GM19035 (cell line): ENCODE measurements at regions not wholly inside any gene's neighbourhood (a gene's known extent, or its start where the extent isn't known, plus 50 kb on each side); places are given as distances from the start of the nearest gene placed in this dataset.

ENCODE experiments used
- ATAC-seq: cut with Tn5 transposase; IDR thresholded peaks from one replicate; pipeline ENCODE4 v1.9.1; 2021; ENCODE audit not compliant: unreplicated experiment

DNA sequence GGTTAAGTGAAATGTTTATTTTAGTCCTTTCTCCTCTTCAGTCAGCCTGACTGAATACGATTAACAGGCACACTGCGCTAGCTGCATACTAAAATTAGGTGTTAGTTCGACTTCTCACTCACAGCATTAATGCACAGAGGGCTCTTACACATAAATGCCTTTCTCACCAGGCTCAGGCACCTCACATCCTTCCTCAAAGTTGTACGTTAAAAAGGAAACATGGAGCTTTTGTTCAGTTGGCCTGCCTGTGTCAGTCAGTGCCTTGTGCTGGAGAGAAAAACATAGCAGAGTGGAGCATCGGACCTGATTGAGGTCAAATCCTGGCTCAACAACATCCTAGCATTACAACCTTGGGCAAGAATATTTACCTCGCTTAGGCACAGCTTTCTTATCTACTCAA lies 236.0 kb upstream of the ZNF462 start:
- ATAC-seq: no peak

DNA sequence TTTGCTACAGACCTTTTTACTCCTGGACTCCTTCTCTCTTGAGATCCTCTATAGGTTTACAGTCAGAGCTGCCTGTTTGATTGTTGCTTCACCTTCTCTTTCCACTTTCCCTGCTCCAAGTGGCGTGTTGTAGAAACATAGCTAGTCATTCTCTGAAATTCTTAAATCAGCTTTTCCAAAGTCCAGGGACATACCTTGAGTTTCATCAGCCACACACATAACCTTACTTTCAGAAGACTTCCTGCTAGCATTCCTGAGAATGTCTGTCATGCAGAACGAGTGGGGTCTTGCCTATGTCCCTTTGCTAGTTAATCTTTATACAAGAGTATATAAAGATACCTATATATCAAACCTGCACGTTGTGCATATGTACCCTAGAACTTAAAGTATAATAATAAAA lies 230.3 kb upstream of the ZNF462 start:
- no peak for ATAC-seq

DNA sequence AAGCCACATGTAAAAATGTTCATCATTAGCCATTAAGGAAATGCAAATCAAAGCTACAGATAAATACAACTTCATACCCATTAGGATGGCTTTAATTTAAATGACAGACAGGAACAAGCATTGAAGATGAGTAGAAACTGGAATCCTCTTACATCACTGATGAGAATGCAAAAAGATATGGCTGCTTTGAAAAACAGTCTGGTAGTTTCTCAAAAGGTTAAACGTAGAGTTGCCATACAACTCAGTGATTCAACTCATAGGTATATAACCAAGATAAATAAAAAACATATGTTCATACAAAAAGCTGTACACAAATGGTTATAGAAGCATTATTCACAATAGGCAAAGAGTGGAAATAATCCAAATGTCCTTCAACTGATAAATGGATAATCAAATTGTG lies 228.8 kb upstream of the ZNF462 start:
- no peak for ATAC-seq

DNA sequence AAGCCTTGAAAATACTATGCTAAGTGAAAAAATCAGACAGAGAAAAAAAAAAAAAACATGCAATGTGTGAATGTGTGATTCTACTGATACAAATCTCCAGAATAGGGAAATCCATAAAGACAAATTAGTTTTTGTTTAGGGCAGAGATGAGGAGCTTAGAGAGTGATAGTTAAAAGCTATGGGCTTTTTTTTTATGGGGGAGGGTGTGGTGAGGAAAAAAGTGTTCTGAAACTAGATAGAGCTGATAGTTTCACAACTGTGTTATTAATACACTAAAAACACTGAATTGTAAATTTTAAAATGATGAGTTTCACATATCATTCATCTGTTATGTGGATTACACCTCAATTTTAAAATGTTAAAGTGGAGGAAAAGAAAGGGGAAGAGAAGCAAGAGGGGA lies 228.3 kb upstream of the ZNF462 start:
- ATAC-seq: no peak

DNA sequence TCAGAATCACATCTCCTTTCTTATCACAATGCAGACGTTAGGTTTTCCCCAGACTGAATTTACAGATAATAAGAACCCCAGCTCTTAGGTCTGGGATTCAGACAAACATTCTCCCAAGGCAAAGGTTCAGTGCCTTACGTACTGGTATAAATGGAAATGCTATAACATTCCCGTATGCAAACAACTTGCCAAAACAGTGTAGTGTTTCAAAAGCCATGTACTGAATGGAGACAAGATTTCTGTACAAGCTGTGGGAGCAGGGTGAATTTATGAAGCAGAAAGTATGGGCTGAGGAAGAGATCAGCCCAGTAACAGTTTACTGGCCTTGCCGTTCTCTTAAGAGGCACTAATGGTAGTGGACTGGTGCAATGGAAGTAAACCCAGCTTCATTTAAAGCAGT lies 225.5 kb upstream of the ZNF462 start:
- no peak for ATAC-seq

DNA sequence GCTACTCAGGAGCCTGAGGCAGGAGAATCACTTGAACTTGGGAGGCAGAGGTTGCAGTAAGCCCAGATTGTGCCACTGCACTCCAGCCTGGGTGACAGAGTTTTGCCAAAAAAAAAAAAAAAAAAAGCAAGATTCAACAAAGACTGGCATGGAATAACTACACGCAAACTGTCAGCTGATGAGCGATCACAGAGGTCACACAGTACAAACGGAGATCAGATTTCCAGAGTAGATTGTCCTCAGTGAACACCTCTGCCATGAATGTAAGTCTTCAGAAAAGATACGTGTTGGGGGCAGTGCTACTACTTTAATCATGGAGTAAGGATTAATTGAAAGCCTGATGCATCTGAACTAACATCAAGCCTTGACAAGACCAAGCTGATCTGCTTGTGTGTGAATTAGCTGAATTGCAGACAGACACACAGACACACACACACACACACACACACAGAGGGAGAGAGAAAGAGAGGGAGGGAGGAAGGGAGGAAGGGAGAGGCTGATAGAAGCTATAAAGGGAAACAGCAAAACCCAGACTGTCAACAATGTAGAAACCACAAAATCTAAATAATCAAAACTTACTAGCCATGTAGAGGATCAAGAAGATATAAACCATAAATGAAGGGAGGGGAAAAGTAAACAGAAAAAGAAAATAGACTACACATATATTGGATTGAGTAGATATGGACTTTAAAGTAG lies 222.9 kb upstream of the ZNF462 start:
- ATAC-seq: no peak

DNA sequence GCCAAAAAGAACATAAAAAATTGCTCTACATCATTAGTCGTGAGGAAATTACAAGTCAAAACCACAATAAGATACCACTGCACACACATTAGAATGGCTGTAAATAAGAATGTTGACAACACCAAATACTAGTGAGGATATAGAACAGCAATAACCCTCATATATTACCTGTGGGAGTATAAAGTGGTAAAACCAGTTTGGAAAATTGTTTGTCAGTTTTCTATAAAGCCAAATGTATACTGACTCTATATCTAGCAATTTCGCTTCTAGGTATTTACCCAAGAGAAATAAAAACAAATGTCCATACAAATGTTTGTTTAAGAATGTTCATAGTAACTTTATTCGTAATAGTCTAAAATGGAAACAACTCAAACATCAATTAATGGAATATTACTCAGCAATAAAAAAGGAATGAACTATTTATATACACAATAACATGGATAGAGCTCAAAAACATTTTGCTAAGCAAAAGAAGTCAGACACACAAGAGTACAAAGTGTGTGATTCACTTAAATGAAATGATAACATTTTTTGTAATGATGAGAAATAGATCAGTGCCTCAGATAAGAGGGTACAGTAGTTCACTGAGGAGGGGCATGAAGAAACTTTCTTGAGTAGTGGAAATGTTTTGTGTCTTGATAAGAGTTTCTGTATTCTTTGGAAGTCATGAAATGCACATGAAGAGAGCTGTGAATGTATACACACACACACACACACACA lies 219.6 kb upstream of the ZNF462 start:
- ATAC-seq: no peak

DNA sequence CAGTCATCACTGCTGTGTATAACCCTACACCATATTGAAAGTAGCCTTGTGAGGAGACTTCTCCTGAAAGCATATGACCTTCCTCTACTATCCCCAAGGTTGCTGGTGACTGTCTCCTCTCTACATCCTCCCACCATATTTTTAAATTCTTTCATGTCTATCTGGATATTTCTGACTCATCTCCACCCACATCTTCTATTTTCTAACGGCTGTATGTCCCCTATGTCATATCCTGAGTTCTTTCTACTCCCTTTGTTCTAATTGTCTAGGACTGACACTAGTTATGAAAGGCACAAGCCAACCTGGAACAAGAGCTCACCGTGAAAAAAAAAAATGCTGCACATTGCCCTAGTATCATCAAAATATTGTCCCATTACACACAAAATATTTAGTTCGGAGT lies 218.3 kb upstream of the ZNF462 start:
- ATAC-seq: no peak

DNA sequence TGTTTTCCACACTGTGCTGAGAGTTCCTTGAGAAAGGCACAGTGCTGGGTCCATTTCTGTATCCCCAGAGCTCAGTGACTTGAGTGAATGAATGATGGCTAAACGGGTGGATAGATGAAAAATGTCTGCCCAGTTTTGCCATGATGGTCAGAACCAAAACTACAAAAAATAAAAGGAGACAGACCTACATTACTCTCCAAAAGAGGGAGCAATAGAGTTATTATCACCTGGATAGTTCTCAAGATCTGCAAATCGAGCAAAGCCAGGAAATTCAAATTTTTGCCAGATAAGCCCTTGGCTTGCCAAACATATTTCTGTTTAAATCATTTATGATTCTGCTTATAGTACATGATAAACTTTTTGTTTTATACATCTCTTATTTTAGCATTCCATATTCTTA lies 214.2 kb upstream of the ZNF462 start:
- ATAC-seq: no peak

DNA sequence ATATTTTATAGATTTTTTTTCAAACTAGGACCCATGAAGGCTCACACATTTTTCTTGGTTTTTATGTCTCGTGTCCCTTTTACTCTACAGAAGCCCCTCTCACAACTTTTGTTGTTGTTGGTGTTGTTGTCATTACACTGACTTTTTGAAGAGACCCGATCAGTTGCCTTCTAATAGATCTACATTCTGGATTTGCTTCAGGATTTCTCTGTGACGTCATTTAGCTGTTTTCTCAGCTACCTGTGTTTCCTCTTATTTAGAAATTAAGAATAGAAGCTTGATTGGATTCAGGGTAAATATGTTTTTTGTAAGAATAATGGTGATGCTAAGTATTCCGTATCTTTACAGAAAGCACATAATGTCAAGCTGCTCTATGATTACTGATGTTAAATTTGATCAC lies 213.3 kb upstream of the ZNF462 start:
- no peak for ATAC-seq

DNA sequence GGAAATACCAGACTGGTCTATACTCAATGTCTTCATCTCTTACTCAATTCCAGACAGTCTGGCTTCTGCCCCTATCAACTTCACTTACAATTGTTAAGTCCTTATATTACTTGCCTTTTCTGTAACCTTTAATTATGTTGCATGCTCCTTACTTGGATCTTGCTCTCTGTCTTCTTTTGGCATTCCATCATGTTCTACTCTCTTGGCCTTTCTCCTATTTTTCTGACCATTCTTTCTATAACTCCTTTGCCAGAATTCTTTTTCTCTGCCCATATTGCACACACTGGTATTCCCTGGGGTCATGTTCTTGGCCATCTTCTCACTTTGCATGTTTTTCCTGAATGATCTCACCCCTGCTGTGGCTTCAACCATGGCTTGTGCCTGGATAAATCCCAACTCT lies 209.8 kb upstream of the ZNF462 start:
- ATAC-seq: no peak

DNA sequence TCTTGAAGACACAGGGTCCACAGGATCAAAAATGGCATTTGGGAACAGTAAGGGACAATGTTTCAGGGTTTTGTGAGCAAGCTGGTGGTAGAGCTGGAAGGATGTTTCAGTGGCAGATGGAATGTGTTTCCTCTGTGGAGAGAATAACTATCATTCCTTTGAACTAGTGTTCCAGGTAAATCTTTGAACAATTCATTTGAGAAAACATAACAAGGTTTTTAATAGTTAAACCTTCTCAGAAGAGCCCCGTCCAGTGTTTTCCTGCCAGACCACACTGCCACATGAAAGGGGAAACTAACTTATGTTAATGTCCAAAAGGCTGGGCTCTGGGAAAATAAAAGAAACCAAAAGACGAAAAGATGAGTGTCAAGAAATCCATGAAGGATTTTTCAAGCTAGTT lies 207.0 kb upstream of the ZNF462 start:
- ATAC-seq: no peak

DNA sequence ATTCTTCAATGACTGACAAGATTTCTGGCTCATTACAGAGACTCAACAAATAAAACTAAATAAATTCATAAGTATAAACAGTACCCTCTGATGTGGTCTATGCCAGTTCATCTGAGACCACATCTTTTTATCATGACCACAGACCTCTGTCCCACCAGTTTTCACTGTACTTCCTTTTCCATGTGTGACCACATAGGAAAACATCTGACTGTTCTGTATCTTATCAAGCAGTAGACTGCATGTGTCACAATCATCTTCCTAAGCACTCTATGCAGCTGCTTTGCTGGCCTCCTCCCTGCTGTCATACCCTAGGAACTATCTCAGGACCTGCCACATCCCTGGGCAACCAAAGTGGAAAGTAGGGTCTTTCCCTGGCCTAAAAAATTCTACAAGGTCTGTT lies 205.0 kb upstream of the ZNF462 start:
- no peak for ATAC-seq

DNA sequence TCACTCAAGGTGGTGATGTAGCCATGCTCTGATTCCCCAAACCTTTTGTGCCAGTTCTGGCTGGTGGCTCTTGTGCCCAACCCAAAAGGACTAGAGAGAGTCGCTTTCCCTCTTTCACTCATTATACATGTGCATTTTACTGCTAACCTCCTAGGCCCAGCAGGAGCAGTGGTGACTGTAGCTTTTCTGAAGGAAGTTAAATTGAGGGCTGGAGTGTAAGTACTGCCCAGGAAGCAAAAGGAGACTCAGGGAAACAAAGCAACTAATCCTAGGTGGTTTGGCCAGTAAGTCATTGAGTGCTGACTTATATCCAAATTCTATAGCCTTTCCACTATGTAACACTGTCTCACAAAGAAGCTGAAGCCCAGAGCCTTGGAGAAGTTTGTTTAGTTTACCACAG lies 194.4 kb upstream of the ZNF462 start:
- no peak for ATAC-seq

DNA sequence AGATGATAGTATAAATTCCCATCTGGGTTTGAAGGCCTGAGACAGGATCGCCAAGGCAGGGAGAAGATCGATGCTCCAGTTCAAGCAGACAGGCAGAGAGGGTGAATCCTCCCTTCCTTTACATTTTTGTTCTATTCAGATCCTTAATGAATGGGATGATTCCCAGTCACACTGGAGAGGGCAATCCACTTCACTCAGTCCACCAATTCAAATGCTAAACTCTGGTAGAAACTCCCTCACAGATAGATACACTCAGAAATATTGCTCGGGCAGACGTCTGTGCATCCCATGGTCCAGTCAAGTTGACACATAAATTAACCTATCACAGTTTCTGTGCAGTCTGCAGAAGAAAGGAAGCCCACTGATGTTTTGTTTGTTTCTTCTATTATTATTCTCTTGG lies 193.1 kb upstream of the ZNF462 start:
- ATAC-seq: no peak

DNA sequence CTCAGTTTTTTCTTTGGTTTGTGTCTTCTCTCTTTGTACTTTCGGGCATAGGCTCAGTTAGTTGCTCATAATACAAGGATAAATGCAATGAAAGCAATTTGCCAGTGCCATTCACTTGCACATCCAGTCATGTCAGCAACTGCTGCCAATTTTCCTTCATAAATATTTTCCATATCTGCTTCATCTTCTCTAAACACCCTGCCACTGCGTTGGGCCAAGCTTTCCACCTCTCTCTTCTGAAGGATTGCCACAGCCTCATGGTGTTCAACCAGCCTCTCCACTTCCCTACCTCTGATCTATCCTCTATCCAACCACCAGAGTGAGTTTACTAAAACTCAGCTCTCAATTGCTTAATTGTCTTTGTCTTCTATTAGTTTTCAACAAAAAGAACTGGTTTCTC lies 192.5 kb upstream of the ZNF462 start:
- no peak for ATAC-seq

DNA sequence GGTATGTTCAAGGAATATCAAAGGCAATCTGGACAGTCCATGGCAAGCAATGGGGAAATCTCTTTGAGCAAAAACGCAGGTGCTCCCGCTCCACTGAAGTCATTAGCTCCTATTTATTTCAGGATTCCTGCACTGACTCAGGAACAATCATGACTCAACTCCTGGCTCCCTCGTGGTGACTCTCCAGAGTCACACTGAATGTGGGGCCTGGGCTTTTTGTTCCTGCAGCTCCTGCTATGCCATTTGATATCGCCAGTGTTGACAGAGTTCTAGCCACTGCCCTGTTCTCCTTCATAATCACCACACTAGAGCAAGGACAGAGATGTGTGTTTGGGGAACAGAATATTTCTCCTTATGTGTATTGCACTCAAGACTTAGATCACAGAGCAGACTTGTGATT lies 187.2 kb upstream of the ZNF462 start:
- ATAC-seq: no peak

DNA sequence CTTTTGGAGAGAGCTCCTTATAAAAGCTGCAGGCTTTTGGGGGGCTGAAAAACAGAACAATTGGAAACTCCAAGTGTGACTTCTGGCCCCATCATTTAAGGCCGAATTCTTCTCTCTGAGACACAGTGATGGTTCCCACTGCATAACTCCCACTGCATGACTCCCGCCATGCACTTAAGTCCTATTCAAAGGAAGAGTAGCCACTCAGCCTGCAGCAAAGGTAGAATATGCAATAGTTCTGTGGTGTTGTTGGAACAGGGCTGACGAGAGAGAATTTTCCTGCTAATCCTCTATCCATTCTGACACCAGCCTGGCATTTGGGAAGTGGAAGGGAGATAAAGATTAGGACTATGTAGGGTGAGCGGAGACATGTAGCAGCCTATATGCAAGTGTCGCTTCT lies 185.6 kb upstream of the ZNF462 start:
- no peak for ATAC-seq

DNA sequence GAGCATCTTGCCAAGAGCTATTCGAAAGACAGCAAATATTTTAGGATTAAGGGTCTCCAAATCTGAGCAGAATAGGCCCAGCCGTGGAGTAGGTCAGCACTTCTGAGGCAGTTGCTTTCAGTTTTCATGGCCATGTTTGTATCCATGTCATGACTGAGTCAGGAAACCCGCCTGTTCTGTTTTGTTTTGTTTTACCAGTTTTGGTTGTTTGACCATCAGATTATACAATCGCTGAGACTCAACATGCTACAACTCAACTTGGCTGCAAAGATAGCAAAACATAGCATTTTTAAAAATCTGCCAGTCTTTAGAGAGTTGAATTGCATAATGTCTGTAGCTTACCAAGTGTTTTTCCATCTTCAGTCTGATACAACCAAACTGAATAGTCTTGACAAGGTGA lies 185.1 kb upstream of the ZNF462 start:
- ATAC-seq: no peak

DNA sequence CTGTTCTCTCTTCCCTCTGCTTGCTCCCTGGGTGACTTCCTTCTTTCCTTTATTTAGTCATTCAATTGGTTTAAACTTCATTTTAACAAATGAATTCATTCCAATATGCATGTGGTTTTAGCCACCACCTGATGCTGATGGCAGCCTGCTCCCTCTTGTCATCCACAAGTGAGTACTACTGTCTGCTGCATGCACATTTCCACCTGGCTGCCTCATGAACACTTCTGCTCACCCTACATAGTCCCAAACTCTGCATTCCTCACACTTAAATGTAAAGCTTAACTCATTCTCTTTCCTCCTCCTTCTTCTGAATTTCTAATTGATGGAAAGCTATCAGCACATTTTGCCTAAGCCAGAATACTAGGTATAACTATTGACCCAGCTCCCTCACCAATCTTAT lies 184.7 kb upstream of the ZNF462 start:
- ATAC-seq: no peak

DNA sequence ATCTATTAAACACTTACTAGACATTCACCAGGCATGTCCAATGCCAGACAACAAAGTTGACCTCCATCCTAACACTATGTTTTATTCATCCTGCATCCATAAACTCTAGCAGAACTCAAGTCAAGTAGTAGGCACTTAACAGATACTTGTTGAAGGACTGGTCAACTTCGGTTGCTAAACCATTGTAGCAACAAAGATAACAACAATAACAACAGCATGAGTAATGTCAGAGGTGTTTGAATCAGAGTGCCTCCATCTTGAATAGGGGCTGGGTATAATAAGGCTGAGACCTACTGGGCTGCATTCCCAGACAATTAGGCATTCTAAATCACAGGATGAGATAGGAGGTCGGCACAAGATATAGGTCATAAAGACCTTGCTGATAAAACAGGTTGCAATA lies 180.5 kb upstream of the ZNF462 start:
- ATAC-seq: no peak

DNA sequence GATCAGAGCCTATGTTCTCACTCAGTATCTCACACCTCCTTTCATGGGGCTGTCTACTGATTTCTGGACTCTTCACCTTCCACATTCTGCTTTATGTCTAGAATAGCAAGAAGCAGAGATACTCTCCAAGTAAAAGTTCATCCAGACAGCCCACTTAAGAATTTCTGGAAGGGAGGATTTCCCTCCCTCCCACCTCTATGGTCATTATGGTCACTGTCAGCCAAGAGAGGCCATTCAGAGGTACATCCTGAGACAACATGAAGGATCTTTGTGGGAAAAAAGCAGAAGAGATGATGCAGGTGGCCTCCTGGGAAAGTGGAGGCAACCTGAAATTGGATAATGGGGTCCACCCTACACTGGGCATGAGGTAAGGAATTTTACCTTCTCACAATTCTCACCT lies 179.5 kb upstream of the ZNF462 start:
- ATAC-seq: no peak
